ENCODE measurements at regions not wholly inside any gene's neighbourhood (a gene's known extent, or its start where the extent isn't known, plus 50 kb on each side); places are given as distances from the start of the nearest gene placed in this dataset.

GRCh38 chr5:3359642-3360041 lies 236.0 kb upstream of the IRX1 start:
- TF ChIP-seq, protein P1, sequence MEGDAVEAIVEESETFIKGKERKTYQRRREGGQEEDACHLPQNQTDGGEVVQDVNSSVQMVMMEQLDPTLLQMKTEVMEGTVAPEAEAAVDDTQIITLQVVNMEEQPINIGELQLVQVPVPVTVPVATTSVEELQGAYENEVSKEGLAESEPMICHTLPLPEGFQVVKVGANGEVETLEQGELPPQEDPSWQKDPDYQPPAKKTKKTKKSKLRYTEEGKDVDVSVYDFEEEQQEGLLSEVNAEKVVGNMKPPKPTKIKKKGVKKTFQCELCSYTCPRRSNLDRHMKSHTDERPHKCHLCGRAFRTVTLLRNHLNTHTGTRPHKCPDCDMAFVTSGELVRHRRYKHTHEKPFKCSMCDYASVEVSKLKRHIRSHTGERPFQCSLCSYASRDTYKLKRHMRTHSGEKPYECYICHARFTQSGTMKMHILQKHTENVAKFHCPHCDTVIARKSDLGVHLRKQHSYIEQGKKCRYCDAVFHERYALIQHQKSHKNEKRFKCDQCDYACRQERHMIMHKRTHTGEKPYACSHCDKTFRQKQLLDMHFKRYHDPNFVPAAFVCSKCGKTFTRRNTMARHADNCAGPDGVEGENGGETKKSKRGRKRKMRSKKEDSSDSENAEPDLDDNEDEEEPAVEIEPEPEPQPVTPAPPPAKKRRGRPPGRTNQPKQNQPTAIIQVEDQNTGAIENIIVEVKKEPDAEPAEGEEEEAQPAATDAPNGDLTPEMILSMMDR (IDR thresholded peaks at IDR 0.05): no peak
- TF ChIP-seq POLR2A (IDR thresholded peaks at IDR 0.05): no peak

Measured in lower leg skin (tissue), 3 donors.